ENCODE measurements at regions not wholly inside any gene's neighbourhood (a gene's known extent, or its start where the extent isn't known, plus 50 kb on each side); places are given as distances from the start of the nearest gene placed in this dataset.

DNA sequence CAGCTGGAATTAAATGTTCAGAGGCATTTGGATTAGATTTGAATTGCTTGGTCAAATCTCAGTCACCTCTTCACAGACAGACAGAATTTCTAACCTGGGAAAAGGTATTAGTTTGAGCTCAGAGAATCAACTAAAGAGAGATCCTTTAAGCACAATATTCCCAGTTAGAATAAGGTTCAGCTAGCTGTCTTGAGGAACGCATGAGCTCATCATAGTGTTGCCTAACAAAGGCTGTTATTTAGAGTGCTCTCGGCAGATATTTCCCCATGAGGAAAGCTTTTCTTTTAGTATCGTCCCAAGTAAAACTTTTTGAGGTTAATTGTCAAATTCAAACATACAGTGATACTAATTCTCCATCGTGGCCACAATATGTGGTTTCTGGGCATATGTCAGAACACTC lies 269.9 kb downstream of the HLX start:
- TF ChIP-seq, protein P1, sequence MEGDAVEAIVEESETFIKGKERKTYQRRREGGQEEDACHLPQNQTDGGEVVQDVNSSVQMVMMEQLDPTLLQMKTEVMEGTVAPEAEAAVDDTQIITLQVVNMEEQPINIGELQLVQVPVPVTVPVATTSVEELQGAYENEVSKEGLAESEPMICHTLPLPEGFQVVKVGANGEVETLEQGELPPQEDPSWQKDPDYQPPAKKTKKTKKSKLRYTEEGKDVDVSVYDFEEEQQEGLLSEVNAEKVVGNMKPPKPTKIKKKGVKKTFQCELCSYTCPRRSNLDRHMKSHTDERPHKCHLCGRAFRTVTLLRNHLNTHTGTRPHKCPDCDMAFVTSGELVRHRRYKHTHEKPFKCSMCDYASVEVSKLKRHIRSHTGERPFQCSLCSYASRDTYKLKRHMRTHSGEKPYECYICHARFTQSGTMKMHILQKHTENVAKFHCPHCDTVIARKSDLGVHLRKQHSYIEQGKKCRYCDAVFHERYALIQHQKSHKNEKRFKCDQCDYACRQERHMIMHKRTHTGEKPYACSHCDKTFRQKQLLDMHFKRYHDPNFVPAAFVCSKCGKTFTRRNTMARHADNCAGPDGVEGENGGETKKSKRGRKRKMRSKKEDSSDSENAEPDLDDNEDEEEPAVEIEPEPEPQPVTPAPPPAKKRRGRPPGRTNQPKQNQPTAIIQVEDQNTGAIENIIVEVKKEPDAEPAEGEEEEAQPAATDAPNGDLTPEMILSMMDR (IDR thresholded peaks at IDR 0.05), result no peak
- TF ChIP-seq POLR2A (IDR thresholded peaks at IDR 0.05), result no peak

Data from thyroid gland (tissue), 4 donors.